GM12873 (cell line): ENCODE measurements at regions not wholly inside any gene's neighbourhood (a gene's known extent, or its start where the extent isn't known, plus 50 kb on each side); places are given as distances from the start of the nearest gene placed in this dataset.

Experiments
- TF ChIP-seq, protein P1 (sequence below): IDR thresholded peaks from 2 replicates; pipeline ENCODE4 v1.5.1; 2012; ENCODE audit warnings: low read depth, mild to moderate bottlenecking, moderate library complexity, low read length, control low read depth; ENCODE audit not compliant: insufficient read depth; ENCODE audit errors: missing control alignments

DNA sequence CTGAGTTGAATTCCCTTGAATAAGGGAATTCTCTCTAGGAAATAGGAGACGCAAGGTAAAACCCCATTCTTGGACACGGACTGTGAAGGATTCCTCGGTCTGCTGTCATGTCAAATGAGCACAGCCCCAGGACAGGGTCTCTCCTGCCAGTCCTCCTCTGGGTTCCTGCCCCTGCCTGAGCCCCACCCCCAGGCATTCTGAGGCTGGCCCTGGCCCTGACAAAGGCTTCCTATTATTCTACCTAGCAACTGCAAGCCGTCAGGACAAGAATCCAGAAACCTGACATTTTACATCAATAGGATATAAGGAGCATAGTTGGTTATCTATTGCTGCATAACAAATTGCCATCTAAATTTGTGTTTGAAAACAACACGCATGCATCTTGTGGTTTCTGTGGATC is 253.3 kb upstream of the AGAP1 start:
- TF ChIP-seq, protein P1, sequence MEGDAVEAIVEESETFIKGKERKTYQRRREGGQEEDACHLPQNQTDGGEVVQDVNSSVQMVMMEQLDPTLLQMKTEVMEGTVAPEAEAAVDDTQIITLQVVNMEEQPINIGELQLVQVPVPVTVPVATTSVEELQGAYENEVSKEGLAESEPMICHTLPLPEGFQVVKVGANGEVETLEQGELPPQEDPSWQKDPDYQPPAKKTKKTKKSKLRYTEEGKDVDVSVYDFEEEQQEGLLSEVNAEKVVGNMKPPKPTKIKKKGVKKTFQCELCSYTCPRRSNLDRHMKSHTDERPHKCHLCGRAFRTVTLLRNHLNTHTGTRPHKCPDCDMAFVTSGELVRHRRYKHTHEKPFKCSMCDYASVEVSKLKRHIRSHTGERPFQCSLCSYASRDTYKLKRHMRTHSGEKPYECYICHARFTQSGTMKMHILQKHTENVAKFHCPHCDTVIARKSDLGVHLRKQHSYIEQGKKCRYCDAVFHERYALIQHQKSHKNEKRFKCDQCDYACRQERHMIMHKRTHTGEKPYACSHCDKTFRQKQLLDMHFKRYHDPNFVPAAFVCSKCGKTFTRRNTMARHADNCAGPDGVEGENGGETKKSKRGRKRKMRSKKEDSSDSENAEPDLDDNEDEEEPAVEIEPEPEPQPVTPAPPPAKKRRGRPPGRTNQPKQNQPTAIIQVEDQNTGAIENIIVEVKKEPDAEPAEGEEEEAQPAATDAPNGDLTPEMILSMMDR = no peak

DNA sequence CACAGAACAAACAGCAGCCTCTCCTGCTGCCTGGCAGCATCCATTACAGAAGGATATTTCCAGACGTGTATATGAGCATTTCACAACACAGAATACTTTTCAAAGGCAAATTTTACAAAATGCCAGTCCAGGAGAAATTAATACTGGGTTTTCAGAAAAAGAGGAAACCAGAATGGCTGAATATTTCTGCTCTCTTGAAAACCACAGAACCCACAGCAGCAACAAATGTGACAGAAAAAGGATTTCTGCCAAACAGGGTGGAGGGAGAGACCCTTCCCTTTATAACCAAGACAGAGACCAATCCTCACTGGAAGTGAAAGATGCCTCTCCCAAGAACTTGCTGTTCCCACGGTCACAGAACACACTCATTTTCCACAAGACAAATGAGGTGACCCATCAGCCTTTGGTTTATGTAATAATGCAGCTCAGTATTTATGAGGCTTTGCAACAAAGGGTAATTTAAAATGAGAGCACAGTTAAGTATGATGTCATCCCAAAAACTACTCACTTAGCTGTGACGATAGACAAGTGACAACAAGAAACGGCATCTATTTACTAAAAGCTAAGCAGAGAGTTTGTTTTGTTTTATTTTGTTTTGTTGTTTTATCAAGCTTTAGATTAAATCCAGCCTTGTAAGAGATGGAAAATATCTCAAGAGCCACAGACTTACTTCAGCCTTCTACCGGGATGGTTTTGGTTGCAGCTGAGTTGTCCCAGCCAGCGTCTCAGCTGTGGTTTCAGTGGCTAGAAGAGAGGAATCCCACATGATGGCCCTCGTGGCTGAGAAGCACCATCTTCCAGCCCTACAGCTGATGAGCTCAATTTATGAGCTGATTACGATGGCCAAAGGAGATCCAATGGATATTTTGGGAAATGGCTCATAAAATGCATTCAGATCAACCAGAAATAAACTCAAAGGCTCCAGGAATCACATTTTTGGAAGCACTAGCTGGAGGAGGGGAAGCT is 249.3 kb upstream of the AGAP1 start:
- TF ChIP-seq, protein P1 = no peak

DNA sequence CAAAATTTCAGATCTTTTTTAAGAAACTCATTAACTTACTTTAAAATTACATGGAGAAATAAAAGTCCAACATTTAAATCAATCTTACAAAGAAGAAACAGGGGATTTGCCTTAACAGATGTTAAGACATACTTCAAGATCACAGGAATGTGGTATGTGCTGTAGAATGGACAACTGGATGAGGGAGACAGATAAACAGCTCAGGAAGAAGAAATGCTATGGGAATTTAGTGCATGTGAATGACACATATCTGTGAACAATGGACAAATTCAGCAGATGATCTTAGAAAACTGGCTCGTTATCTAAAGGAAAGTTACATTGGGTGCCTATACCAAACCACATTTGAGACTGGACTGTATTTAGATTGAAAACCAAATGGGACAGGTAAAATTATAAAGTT is 246.8 kb upstream of the AGAP1 start:
- TF ChIP-seq, protein P1 = no peak

DNA sequence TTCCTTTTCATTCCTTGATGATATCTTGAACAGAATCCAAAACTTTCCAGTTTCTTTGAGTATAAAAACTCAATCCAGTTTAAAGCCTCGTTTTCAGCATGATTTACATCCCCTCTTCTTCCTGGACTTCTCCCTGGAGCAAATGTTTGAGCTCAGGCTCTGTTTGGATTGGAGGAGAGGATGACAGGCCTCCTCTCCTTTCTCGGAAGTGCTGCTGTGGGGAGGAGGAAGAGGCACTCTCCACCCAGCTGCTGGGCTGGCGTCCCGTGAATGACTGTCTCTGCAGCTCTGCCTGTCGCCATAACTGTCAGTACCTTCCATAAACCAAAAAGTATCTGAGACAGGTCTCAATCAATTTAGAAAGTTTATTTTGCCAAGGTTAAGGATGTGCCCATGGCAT is 238.2 kb upstream of the AGAP1 start:
- TF ChIP-seq, protein P1 = no peak

DNA sequence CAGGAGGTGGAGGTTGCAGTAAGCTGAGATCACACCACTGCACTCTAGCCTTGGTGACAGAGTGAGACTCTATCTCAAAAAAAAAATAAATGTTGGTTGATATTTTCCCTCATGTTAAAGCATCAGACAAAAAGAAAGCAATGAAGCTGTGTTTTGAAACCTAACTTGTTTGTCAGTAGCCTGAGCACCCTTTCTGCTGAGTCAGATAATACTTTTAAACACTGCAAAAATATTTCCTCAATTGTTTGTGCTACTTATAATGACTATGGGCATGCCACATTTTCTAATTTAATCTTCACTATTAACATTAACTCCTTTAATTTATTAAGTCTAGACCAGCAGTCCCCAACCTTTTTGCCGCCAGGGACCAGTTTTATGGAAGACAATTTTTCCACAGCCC is 236.3 kb upstream of the AGAP1 start:
- TF ChIP-seq, protein P1 = no peak

DNA sequence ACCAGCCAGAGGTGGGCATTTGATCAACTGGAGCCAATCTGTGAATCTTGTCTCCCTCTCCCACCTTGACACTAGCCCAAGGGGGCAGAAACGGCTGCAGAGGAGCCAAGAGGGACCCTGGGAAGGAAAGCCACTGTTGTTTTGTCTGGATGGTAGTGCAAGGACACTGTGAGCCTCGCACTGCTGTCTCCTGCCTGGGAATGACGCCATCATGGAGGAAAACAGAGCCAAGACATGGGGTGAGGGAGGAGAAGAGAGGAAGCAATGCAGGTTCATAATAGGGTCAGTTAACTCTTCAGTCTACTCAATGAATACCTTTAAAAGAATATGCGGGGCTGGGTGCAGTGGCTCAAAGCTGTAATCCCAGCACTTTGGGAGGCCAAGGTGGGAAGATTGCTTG is 231.1 kb upstream of the AGAP1 start:
- TF ChIP-seq, protein P1 = no peak

DNA sequence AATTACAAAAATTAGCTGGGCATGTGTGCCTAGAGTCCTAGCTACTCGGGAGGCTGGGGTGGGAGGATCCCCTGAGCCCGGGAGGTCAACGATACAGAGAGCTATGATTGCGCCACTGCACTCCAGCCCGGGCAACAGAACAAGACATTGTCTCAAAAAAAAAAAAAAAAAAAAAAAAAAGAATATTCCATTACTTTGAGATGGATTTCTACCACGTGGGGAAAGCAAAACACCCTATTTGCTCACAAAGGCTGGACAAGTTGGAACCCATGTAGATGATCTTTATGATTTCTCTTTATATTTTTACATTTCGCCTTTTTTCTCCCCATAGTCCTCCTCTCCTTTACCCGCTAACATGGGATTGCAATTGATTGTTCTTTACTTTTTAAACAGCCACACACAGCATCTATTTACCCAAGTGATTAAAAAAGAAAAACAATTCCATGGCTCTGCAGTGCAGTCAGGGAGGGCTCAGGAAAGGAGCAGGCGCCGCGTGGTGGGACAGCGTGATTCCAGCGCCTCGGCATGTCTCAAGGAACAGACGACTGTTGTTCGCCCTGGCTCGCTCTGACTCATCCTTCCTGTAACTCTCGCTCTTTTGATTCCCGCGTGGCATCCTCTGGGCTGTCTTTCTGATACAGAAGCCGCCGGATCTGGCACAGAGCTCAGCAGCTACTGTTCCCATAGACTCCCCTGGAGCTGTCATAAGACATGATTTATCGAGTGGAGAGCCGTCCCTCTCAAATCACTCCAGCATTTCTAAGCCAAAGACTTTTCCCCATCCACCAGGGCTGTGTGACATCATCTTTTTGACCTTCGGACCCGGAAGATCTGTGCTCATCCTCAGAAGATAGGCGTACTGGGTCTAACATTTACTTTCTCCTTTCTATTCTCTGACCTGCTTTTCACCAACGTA is 230.4 kb upstream of the AGAP1 start:
- TF ChIP-seq, protein P1 = no peak
